Panc1 (cell line): ENCODE measurements at regions not wholly inside any gene's neighbourhood (a gene's known extent, or its start where the extent isn't known, plus 50 kb on each side); places are given as distances from the start of the nearest gene placed in this dataset.

Experiments
- ATAC-seq: fragments of 200-7000 bp; cut with Tn5 transposase; 2 replicates; pipeline ENCODE4 v1.9.1; 2020; ENCODE audit warnings: mild to moderate bottlenecking, moderate library complexity
- BruUV-seq: library from RNA; stranded (reverse); fragments of 400-500 nt; replicated peaks from 2 replicates; lab custom pipeline; 2021; lab: Mats Ljungman, UMichigan
- CTCF ChIA-PET: fragments of 300-600 bp; sonication (Branson Sonifier 250); formaldehyde crosslinking; loops from one replicate; lab custom pipeline; 2022; ENCODE audit warnings: antibody characterized with exemption; lab: Charles Lee
- POLR2A ChIA-PET: fragments of 300-600 bp; sonication (Branson Sonifier 250); formaldehyde crosslinking; loops from one replicate; lab custom pipeline; 2022; ENCODE audit warnings: antibody characterized with exemption; lab: Charles Lee
- DNase-seq: peaks from one replicate; pipeline ENCODE4 v3.0.0-alpha.2; 2010; ENCODE audit warnings: low read depth, low spot score
- H3K27ac ChIP-seq: 2 replicates; pipeline ENCODE4 v1.5.1; 2011; ENCODE audit warnings: mild to moderate bottlenecking, low read length, inconsistent platforms
- H3K27me3 ChIP-seq: fragments of 200-500 bp; sonication (Bioruptor generic); 2 replicates; pipeline ENCODE4 v1.6.0; 2014; ENCODE audit warnings: low read length, inconsistent platforms; ENCODE audit not compliant: control insufficient read depth, insufficient read depth
- H3K36me3 ChIP-seq: fragments of 200-500 bp; sonication (Bioruptor generic); 2 replicates; pipeline ENCODE4 v1.5.1; 2014; ENCODE audit warnings: inconsistent platforms, mild to moderate bottlenecking, low read length, moderate library complexity; ENCODE audit not compliant: control insufficient read depth, insufficient read depth
- H3K4me1 ChIP-seq: 2 replicates; pipeline ENCODE4 v1.5.1; 2011; ENCODE audit warnings: inconsistent platforms, mild to moderate bottlenecking, low read length, moderate library complexity; ENCODE audit not compliant: control insufficient read depth, insufficient read depth
- H3K4me3 ChIP-seq, 2 experiments: 2 replicates each; pipeline ENCODE4 v1.5.1; 2011 to 2012; ENCODE audit warnings: low read depth in 2 of 2, low read length in 2 of 2, mild to moderate bottlenecking in 2 of 2, inconsistent platforms in 1 of 2, moderate library complexity in 1 of 2
- H3K9me3 ChIP-seq: fragments of 200-500 bp; sonication (Bioruptor generic); 2 replicates; pipeline ENCODE4 v1.5.1; 2014; ENCODE audit warnings: low read depth, mild to moderate bottlenecking, inconsistent platforms, low read length, moderate library complexity; ENCODE audit not compliant: control insufficient read depth, insufficient read depth
- CTCF ChIP-seq: fragments of 450-650 bp; IDR thresholded peaks from 2 replicates; pipeline ENCODE4 v1.5.1; 2017; ENCODE audit warnings: mild to moderate bottlenecking
- POLR2AphosphoS5 ChIP-seq: IDR thresholded peaks from 2 replicates; pipeline ENCODE4 v1.6.1; 2012; ENCODE audit warnings: mild to moderate bottlenecking, low read depth, low read length, moderate library complexity
- REST ChIP-seq, 2 experiments: IDR thresholded peaks; 2 replicates each; pipeline ENCODE4 v1.6.1; 2011 to 2012; ENCODE audit warnings: low read depth in 2 of 2, control low read depth in 1 of 2, low read length in 1 of 2, mild to moderate bottlenecking in 1 of 2, moderate library complexity in 1 of 2; ENCODE audit not compliant: insufficient read depth in 1 of 2
- SIN3A ChIP-seq: IDR thresholded peaks from 2 replicates; pipeline ENCODE4 v1.6.1; 2012; ENCODE audit warnings: low read depth, mild to moderate bottlenecking, low read length, moderate library complexity, borderline replicate concordance; ENCODE audit not compliant: insufficient read depth
- TCF7L2 ChIP-seq: IDR thresholded peaks from 2 replicates; pipeline ENCODE4 v1.6.1; 2011; ENCODE audit warnings: mild to moderate bottlenecking, low read depth, low read length, inconsistent platforms
- in situ Hi-C: cut with HindIII; loops from 2 replicates; pipeline ENCODE4 v1.10.0; 2016; ENCODE audit warnings: low sequenced_read_pairs, low pct_unique_long_range_greater_than_20kb
- intact Hi-C: fragments of 100-400 bp; cut with micrococcal nuclease; formaldehyde crosslinking; loops from one replicate; pipeline ENCODE4 v1.10.0; 2022; ENCODE audit not compliant: unreplicated experiment

- TF ChIP-seq TCF7L2 (no peak), REST (IDR thresholded peaks at IDR 0.05; ENCODE audit: insufficient read depth in 1 of 2, low read depth in 2 of 2, low read length in 1 of 2) (no peak), SIN3A (no peak), POLR2AphosphoS5 (no peak), CTCF (no peak)
- H3K9me3 ChIP-seq = no peaks in the 10 kb centered on the region
- ATAC-seq (no peak), DNase-seq (no peak)
- H3K27ac ChIP-seq = no peak overlapping the region
- no peaks in the 10 kb centered on the region for H3K36me3 ChIP-seq
- H3K4me3 ChIP-seq = no peak overlapping the region
- in situ Hi-C loops = no loop called here
- BruUV-seq = no TSS peak
- ChIA-PET CTCF (no interaction called here), POLR2A (no interaction called here)
- H3K4me1 ChIP-seq = no peaks in the 10 kb centered on the region
- intact Hi-C loops = no loop called here
- H3K27me3 ChIP-seq = peaks cover 3% of the 10 kb centered on the region; the same call in 1 of the 2 replicates
Observed at GRCh38 chr1:17892851-17893250, 137.7 kb downstream of the ACTL8 start.

- Histone ChIP-seq H3K4me3 (no peak overlapping the region), H3K4me1 (no peaks in the 10 kb centered on the region), H3K27me3 (peaks cover 7% of the 10 kb centered on the region), H3K27ac (no peak overlapping the region), H3K9me3 (no peaks in the 10 kb centered on the region), H3K36me3 (no peaks in the 10 kb centered on the region)
- TF ChIP-seq CTCF (no peak), SIN3A (no peak), POLR2AphosphoS5 (no peak), TCF7L2 (no peak), REST (IDR thresholded peaks at IDR 0.05; ENCODE audit: insufficient read depth in 1 of 2, low read depth in 2 of 2, low read length in 1 of 2) (no peak)
- CTCF ChIA-PET = no interaction called here
- POLR2A ChIA-PET = no interaction called here
- ATAC-seq (no peak), DNase-seq (no peak)
- BruUV-seq = no TSS peak
- in situ Hi-C loops = no loop called here
- intact Hi-C loops = no loop called here
Observed at GRCh38 chr1:17893891-17894631, 138.9 kb downstream of the ACTL8 start.
